ENCODE measurements at regions not wholly inside any gene's neighbourhood (a gene's known extent, or its start where the extent isn't known, plus 50 kb on each side); places are given as distances from the start of the nearest gene placed in this dataset.

- H3K36me3 ChIP-seq (replicated peaks in 1 of 2; ENCODE audit: control insufficient read depth in 1 of 2, insufficient read depth in 2 of 2, low read length in 2 of 2) = no peaks in the 10 kb centered on the region
- CTCF ChIA-PET (ENCODE audit: low intra/inter-chr PET ratio, low total read pairs) = no interaction called here
- ATAC-seq (no peak), DNase-seq (ENCODE audit: low spot score) (no peak), FAIRE-seq (no peak)
- TF ChIP-seq PCBP1 (IDR thresholded peaks at IDR 0.05; ENCODE audit: borderline replicate concordance, low read depth, low read length) (no peak), ARNT (IDR thresholded peaks at IDR 0.05) (no peak), MTA1 (CRISPR knock-in tag; IDR thresholded peaks at IDR 0.05; ENCODE audit: borderline replicate concordance) (no peak), HNRNPUL1 (IDR thresholded peaks at IDR 0.05; ENCODE audit: low read depth, low read length) (no peak), SRF (IDR thresholded peaks at IDR 0.05; ENCODE audit: low read depth, low read length) (no peak), PPARG (CRISPR knock-in tag; conservative IDR thresholded peaks at IDR 0.05) (no peak), ZHX1 (CRISPR knock-in tag; IDR thresholded peaks at IDR 0.05; ENCODE audit: low read depth) (no peak)
- intact Hi-C loops (cut with micrococcal nuclease; ENCODE audit: unreplicated experiment) = no loop called here
- H3K4me3 ChIP-seq (replicated peaks in 1 of 3; ENCODE audit: insufficient read depth in 1 of 3, low read depth in 2 of 3, low read length in 3 of 3) = no peak overlapping the region
- no peak overlapping the region for H3K4me2 ChIP-seq (ENCODE audit: low read depth, low read length)
- H3K27ac ChIP-seq (ENCODE audit: extremely low read length, insufficient read depth, low read length) = no peak overlapping the region
- whole genome bisulfite sequencing (ENCODE audit: low lambda C conversion rate) = 80% methylated on average over 5 of the region's 5 CpGs
- H3K27me3 ChIP-seq (ENCODE audit: control insufficient read depth in 1 of 2, insufficient read depth in 2 of 2, low read length in 2 of 2) = no peaks in the 10 kb centered on the region; a peak in 1 of 5 replicates
- POLR2A ChIA-PET = no interaction called here
- H3K9me3 ChIP-seq (ENCODE audit: low read length) = peaks cover 96% of the 10 kb centered on the region
- H4K20me1 ChIP-seq (ENCODE audit: insufficient read depth, low read length) = no peaks in the 10 kb centered on the region
- H2AFZ ChIP-seq (ENCODE audit: low read length) = no peak overlapping the region
- no peaks in the 10 kb centered on the region for H3K79me2 ChIP-seq (ENCODE audit: insufficient read depth, low read length)
- H3K4me1 ChIP-seq (ENCODE audit: insufficient read depth, low read length) = no peaks in the 10 kb centered on the region
- BruUV-seq (replicated peaks) = no TSS peak
- H3K9ac ChIP-seq (ENCODE audit: insufficient read depth, low read depth, low read length) = no peak overlapping the region
- in situ Hi-C loops (cut with HindIII; ENCODE audit: extremely low pct_ligation_motif_present, low pct_unique_long_range_greater_than_20kb) = no loop called here
Measured at GRCh38 chr15:87675271-87675670, 581.3 kb downstream of the NTRK3 start.

Data from HepG2 (cell line).